GM12878 (cell line): ENCODE measurements at regions not wholly inside any gene's neighbourhood (a gene's known extent, or its start where the extent isn't known, plus 50 kb on each side); places are given as distances from the start of the nearest gene placed in this dataset.

ENCODE experiments used
- ATAC-seq: fragments of 200-7000 bp; cut with Tn5 transposase; 3 replicates; pipeline ENCODE4 v1.9.1; 2020; ENCODE audit warnings: mild to moderate bottlenecking, moderate library complexity
- BruUV-seq: library from RNA; stranded (reverse); fragments of 400-500 nt; replicated peaks from 2 replicates; lab custom pipeline; 2021; lab: Mats Ljungman, UMichigan
- CTCF ChIA-PET: fragments of 300-600 bp; sonication (Branson Sonifier 250); formaldehyde crosslinking; extraction: SDS; loops from one replicate; lab custom pipeline; 2021; ENCODE audit warnings: inconsistent platforms; lab: Yijun Ruan, JAX
- POLR2A ChIA-PET: fragments of 350-600 bp; formaldehyde crosslinking; extraction: SDS; loops from one replicate; lab custom pipeline; 2021; ENCODE audit warnings: inconsistent platforms; lab: Charles Lee
- RAD21 ChIA-PET: fragments of 300-600 bp; sonication (Branson Sonifier 250); formaldehyde crosslinking; loops from one replicate; lab custom pipeline; 2023; ENCODE audit warnings: antibody characterized with exemption; ENCODE audit not compliant: unreplicated experiment; lab: Charles Lee
- SMC1A ChIA-PET: fragments of 300-600 bp; sonication (Branson Sonifier 250); formaldehyde crosslinking; loops from one replicate; lab custom pipeline; 2023; ENCODE audit not compliant: unreplicated experiment, uncharacterized antibody; lab: Charles Lee
- DNase-seq: peaks from one replicate; pipeline ENCODE4 v3.0.0-alpha.2; 2011; ENCODE audit warnings: low read depth, low spot score
- FAIRE-seq: peaks from 3 replicates; lab custom pipeline; 2011; peaks lifted over from hg19 to GRCh38; lab: Jason Lieb, UNC
- H2AFZ ChIP-seq: 2 replicates; pipeline ENCODE4 v1.6.0; 2011; ENCODE audit warnings: low read depth, low read length, control low read depth; ENCODE audit not compliant: control insufficient read depth
- H3K27ac ChIP-seq: 2 replicates; pipeline ENCODE4 v1.5.1; 2011; ENCODE audit warnings: control low read depth; ENCODE audit not compliant: control insufficient read depth, insufficient read depth
- H3K27me3 ChIP-seq, 2 experiments: replicated peaks in 1 of 2; 2 replicates each; pipeline versions ENCODE4 v1.6.0 to v1.6.1; 2011; ENCODE audit warnings: low read length in 1 of 2; ENCODE audit not compliant: control insufficient read depth in 2 of 2, insufficient read depth in 2 of 2
- H3K36me3 ChIP-seq, 2 experiments: 2 replicates each; pipeline ENCODE4 v1.5.1; 2011; ENCODE audit warnings: low read length in 1 of 2; ENCODE audit not compliant: control insufficient read depth in 2 of 2, insufficient read depth in 2 of 2
- H3K4me1 ChIP-seq: 2 replicates; pipeline ENCODE4 v1.6.1; 2011; ENCODE audit warnings: mild to moderate bottlenecking, low read length, moderate library complexity, mixed read lengths; ENCODE audit not compliant: control insufficient read depth, insufficient read depth
- H3K4me2 ChIP-seq: 2 replicates; pipeline ENCODE4 v1.6.0; 2011; ENCODE audit warnings: control low read depth; ENCODE audit not compliant: control insufficient read depth, insufficient read depth
- H3K4me3 ChIP-seq: fragments of 200-600 bp; sonication (generic); 2 replicates; pipeline ENCODE4 v1.5.1; 2016
- H3K79me2 ChIP-seq: 2 replicates; pipeline ENCODE4 v1.6.0; 2011; ENCODE audit warnings: low read length; ENCODE audit not compliant: control insufficient read depth, insufficient read depth
- H3K9ac ChIP-seq: 2 replicates; pipeline ENCODE4 v1.8.0; 2011; ENCODE audit warnings: low read length, control low read depth, mixed read lengths; ENCODE audit not compliant: control insufficient read depth, insufficient read depth
- H3K9me3 ChIP-seq: replicated peaks from 3 replicates; pipeline ENCODE4 v1.5.1; 2011; ENCODE audit warnings: mild to moderate bottlenecking, low read length; ENCODE audit not compliant: control insufficient read depth, insufficient read depth
- H4K20me1 ChIP-seq: 2 replicates; pipeline ENCODE4 v1.6.0; 2011; ENCODE audit not compliant: control insufficient read depth, insufficient read depth
- NFYB ChIP-seq: IDR thresholded peaks from 2 replicates; pipeline ENCODE4 v1.6.1; 2011; ENCODE audit warnings: low read depth, mild to moderate bottlenecking, low read length, improper control_type of control experiment, moderate library complexity; ENCODE audit not compliant: insufficient read depth
- SPI1 ChIP-seq: IDR thresholded peaks from 2 replicates; pipeline ENCODE4 v1.6.1; 2011; ENCODE audit warnings: low read depth, mild to moderate bottlenecking, low read length, moderate library complexity, borderline replicate concordance; ENCODE audit not compliant: insufficient read depth
- WGBS: methylation state at CpG from one replicate; pipeline ENCODE4 v1.1.6; 2016; ENCODE audit warnings: low lambda C conversion rate; ENCODE audit not compliant: insufficient replicate concordance, insufficient coverage; ENCODE audit errors: missing lambda C conversion rate; 5-methylcytosine and 5-hydroxymethylcytosine counted together
- in situ Hi-C: fragments of 300-500 bp; cut with MboI; formaldehyde crosslinking; loops from 9 replicates; pipeline ENCODE4 v1.14.3; 2018; ENCODE audit warnings: mixed read lengths
- intact Hi-C: fragments of 100-400 bp; cut with micrococcal nuclease; formaldehyde crosslinking; loops from one replicate; pipeline ENCODE4 v1.14.2; 2022; ENCODE audit not compliant: unreplicated experiment
- TF ChIP-seq, protein P1 (sequence below): IDR thresholded peaks from 2 replicates; pipeline ENCODE4 v1.6.1; 2011; ENCODE audit warnings: low read depth, mild to moderate bottlenecking, low read length, moderate library complexity, borderline replicate concordance; ENCODE audit errors: extremely low read depth
- TF ChIP-seq, protein P2 (sequence below): IDR thresholded peaks from 2 replicates; pipeline ENCODE4 v1.6.1; 2011; ENCODE audit warnings: borderline replicate concordance, low read depth, mild to moderate bottlenecking, moderate library complexity, low read length; ENCODE audit not compliant: insufficient read depth, poor library complexity, severe bottlenecking

DNA sequence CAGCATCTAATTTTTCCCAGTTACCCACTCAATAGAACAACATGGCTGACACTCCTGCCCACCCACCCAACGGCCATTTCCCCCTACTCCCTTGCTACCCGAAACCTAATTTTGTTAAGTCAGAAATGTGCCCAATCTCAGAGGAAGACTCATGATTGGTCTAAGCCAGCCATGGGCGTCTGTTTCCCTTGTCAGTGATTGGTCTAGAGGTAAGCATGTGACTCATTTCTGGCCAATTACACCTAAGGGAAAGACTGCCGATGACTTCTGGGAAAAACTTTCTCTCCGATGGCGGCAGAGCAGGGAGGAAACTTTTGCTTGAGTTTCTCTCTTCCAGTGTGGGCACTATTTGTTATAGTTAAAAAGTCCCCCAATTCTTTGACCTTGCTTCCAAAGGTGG lies 72.9 kb downstream of the RPLP1 start:
- in situ Hi-C loops (no loop called here), intact Hi-C loops (no loop called here)
- no peak overlapping the region for H3K9ac ChIP-seq
- H3K27me3 ChIP-seq = peaks cover 8 to 10% of the 10 kb centered on the region in 2 experiments
- no peaks in the 10 kb centered on the region for H3K36me3 ChIP-seq
- CTCF ChIA-PET = interaction anchor here (1.2 kb wide), 1 partner anchor 68 kb away, joined by 4 read pairs; no protein-coding TSS in a partner anchor
- WGBS = 56% methylated on average over 6 of the region's 6 CpGs
- H3K79me2 ChIP-seq = no peaks in the 10 kb centered on the region
- no TSS peak for BruUV-seq
- POLR2A ChIA-PET = no interaction called here
- no peak overlapping the region for H3K4me2 ChIP-seq
- no peak for DNase-seq
- SMC1A ChIA-PET = no interaction called here
- FAIRE-seq = no peak
- RAD21 ChIA-PET = no interaction called here
- no peaks in the 10 kb centered on the region for H4K20me1 ChIP-seq
- H3K9me3 ChIP-seq = no peaks in the 10 kb centered on the region
- H2AFZ ChIP-seq = no peak overlapping the region
- ATAC-seq = no peak
- H3K4me1 ChIP-seq = no peaks in the 10 kb centered on the region
- TF ChIP-seq, protein P1, sequence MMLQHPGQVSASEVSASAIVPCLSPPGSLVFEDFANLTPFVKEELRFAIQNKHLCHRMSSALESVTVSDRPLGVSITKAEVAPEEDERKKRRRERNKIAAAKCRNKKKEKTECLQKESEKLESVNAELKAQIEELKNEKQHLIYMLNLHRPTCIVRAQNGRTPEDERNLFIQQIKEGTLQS = no peak
- peak; percentile 73; the same call in 1 of the 2 replicates for TF ChIP-seq NFYB
- no peak for TF ChIP-seq SPI1
- TF ChIP-seq, protein P2, sequence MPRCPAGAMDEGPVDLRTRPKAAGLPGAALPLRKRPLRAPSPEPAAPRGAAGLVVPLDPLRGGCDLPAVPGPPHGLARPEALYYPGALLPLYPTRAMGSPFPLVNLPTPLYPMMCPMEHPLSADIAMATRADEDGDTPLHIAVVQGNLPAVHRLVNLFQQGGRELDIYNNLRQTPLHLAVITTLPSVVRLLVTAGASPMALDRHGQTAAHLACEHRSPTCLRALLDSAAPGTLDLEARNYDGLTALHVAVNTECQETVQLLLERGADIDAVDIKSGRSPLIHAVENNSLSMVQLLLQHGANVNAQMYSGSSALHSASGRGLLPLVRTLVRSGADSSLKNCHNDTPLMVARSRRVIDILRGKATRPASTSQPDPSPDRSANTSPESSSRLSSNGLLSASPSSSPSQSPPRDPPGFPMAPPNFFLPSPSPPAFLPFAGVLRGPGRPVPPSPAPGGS = no peak
- H3K27ac ChIP-seq = no peak overlapping the region
- no peak overlapping the region for H3K4me3 ChIP-seq
